ENCODE measurements at regions not wholly inside any gene's neighbourhood (a gene's known extent, or its start where the extent isn't known, plus 50 kb on each side); places are given as distances from the start of the nearest gene placed in this dataset.

- DNase-seq = no peak
These were observed 172.0 kb downstream of the TEX36 start for GRCh38 chr10:125510998-125511397.

- DNase-seq = no peak
These were observed 177.3 kb downstream of the TEX36 start for GRCh38 chr10:125505648-125506047.

GRCh38 chr10:125502276-125502675 is 180.7 kb downstream of the TEX36 start:
- no peak for DNase-seq

- DNase-seq = no peak
These were observed 187.6 kb downstream of the TEX36 start for GRCh38 chr10:125495386-125495785.

GRCh38 chr10:125494651-125495239 is 188.2 kb downstream of the TEX36 start:
- DNase-seq = no peak

- no peak for DNase-seq
These were observed 191.6 kb downstream of the TEX36 start for GRCh38 chr10:125491381-125491780.

GRCh38 chr10:125489731-125490130 is 193.2 kb downstream of the TEX36 start:
- DNase-seq = no peak

GRCh38 chr10:125485665-125486064 is 197.3 kb downstream of the TEX36 start:
- DNase-seq = no peak

GRCh38 chr10:125484035-125484732 is 198.8 kb downstream of the TEX36 start:
- no peak for DNase-seq

GRCh38 chr10:125482637-125483036 is 200.3 kb downstream of the TEX36 start:
- no peak for DNase-seq

- no peak for DNase-seq
These were observed 200.9 kb downstream of the TEX36 start for GRCh38 chr10:125482108-125482507.

GRCh38 chr10:125479059-125479458 is 203.9 kb downstream of the TEX36 start:
- no peak for DNase-seq

GRCh38 chr10:125475815-125476214 is 207.1 kb downstream of the TEX36 start:
- DNase-seq = no peak

GRCh38 chr10:125473143-125473793 is 209.7 kb downstream of the TEX36 start:
- no peak for DNase-seq

- DNase-seq = no peak
These were observed 210.9 kb downstream of the TEX36 start for GRCh38 chr10:125472010-125472607.

GRCh38 chr10:125468278-125468677 is 214.7 kb downstream of the TEX36 start:
- no peak for DNase-seq

GRCh38 chr10:125466685-125467084 is 216.3 kb downstream of the TEX36 start:
- DNase-seq = no peak

GRCh38 chr10:125462845-125463244 is 220.1 kb downstream of the TEX36 start:
- no peak for DNase-seq

GRCh38 chr10:125460326-125460725 is 222.6 kb downstream of the TEX36 start:
- DNase-seq = no peak

- no peak for DNase-seq
These were observed 225.6 kb downstream of the TEX36 start for GRCh38 chr10:125457406-125457805.

- peak; percentile 16 for DNase-seq
These were observed 227.1 kb downstream of the TEX36 start for GRCh38 chr10:125455855-125456254.

GRCh38 chr10:125455431-125455830 is 227.5 kb downstream of the TEX36 start:
- peak; percentile 16 for DNase-seq

GRCh38 chr10:125451319-125451718 is 231.6 kb downstream of the TEX36 start:
- no peak for DNase-seq

- no peak for DNase-seq
These were observed 232.7 kb downstream of the TEX36 start for GRCh38 chr10:125450218-125450617.
